ENCODE measurements at regions not wholly inside any gene's neighbourhood (a gene's known extent, or its start where the extent isn't known, plus 50 kb on each side); places are given as distances from the start of the nearest gene placed in this dataset.

DNA sequence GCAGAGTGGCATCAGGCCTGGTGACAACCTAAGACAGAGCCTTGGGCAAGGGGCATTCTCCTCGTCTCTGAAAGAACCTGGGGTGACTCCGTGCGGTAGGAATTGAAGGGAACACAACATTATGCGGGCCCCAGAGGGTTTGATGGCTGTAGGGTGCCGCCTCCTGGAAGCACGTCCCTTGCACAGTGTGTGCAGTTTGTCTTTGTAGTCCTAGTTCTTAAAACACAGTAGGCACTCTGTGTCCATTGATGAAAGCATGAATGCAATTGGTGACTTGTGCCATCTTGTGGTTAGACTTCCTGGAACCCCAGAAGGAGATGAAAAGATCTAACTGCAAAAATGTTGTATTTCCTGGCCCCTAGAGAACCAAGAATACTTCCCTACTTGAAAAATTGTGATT is 279.8 kb downstream of the UTP18 start:
- H3F3A ChIP-seq (ENCODE audit: insufficient read depth), result no peaks in the 10 kb centered on the region
- H3K79me2 ChIP-seq (ENCODE audit: insufficient read depth, low read length), result no peaks in the 10 kb centered on the region
- H3K36me3 ChIP-seq (ENCODE audit: low read length), result no peaks in the 10 kb centered on the region
- no peaks in the 10 kb centered on the region for H3K9me3 ChIP-seq (ENCODE audit: insufficient read depth, low read length)
- H2AFZ ChIP-seq (ENCODE audit: low read depth, low read length, severe bottlenecking), result no peak overlapping the region
- no peak overlapping the region for H3K27ac ChIP-seq (ENCODE audit: low read depth, low read length)
- no peak overlapping the region for H3K9ac ChIP-seq (ENCODE audit: low read length)
- H3K4me2 ChIP-seq (ENCODE audit: low read depth, low read length, poor library complexity, severe bottlenecking), result no peak overlapping the region
- no peaks in the 10 kb centered on the region for H3K9me2 ChIP-seq (replicated peaks; ENCODE audit: insufficient read depth, low read length)
- TF ChIP-seq EZH2phosphoT487 (conservative IDR thresholded peaks at IDR 0.05; ENCODE audit: low read length), result no peak
- TF ChIP-seq, protein P1, sequence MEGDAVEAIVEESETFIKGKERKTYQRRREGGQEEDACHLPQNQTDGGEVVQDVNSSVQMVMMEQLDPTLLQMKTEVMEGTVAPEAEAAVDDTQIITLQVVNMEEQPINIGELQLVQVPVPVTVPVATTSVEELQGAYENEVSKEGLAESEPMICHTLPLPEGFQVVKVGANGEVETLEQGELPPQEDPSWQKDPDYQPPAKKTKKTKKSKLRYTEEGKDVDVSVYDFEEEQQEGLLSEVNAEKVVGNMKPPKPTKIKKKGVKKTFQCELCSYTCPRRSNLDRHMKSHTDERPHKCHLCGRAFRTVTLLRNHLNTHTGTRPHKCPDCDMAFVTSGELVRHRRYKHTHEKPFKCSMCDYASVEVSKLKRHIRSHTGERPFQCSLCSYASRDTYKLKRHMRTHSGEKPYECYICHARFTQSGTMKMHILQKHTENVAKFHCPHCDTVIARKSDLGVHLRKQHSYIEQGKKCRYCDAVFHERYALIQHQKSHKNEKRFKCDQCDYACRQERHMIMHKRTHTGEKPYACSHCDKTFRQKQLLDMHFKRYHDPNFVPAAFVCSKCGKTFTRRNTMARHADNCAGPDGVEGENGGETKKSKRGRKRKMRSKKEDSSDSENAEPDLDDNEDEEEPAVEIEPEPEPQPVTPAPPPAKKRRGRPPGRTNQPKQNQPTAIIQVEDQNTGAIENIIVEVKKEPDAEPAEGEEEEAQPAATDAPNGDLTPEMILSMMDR (IDR thresholded peaks at IDR 0.05; ENCODE audit: insufficient read depth, low read length, poor library complexity, severe bottlenecking), result no peak
- no peaks in the 10 kb centered on the region for H3K27me3 ChIP-seq (ENCODE audit: low read length)
- no peak overlapping the region for H3K4me3 ChIP-seq (ENCODE audit: insufficient read depth, low read length, poor library complexity, severe bottlenecking)
- H4K20me1 ChIP-seq (ENCODE audit: low read depth, low read length), result no peaks in the 10 kb centered on the region

- H3K4me3 ChIP-seq (ENCODE audit: insufficient read depth, low read length, poor library complexity, severe bottlenecking), result no peak overlapping the region
- H3K9me3 ChIP-seq (ENCODE audit: insufficient read depth, low read length), result no peaks in the 10 kb centered on the region
- H4K20me1 ChIP-seq (ENCODE audit: low read depth, low read length), result no peaks in the 10 kb centered on the region
- no peak overlapping the region for H2AFZ ChIP-seq (ENCODE audit: low read depth, low read length, severe bottlenecking)
- no peaks in the 10 kb centered on the region for H3K79me2 ChIP-seq (ENCODE audit: insufficient read depth, low read length)
- H3K27ac ChIP-seq (ENCODE audit: low read depth, low read length), result no peak overlapping the region
- no peaks in the 10 kb centered on the region for H3K9me2 ChIP-seq (replicated peaks; ENCODE audit: insufficient read depth, low read length)
- H3K27me3 ChIP-seq (ENCODE audit: low read length), result no peaks in the 10 kb centered on the region
- no peak overlapping the region for H3K9ac ChIP-seq (ENCODE audit: low read length)
- H3K4me2 ChIP-seq (ENCODE audit: low read depth, low read length, poor library complexity, severe bottlenecking), result no peak overlapping the region
- TF ChIP-seq EZH2phosphoT487 (conservative IDR thresholded peaks at IDR 0.05; ENCODE audit: low read length), result no peak
- TF ChIP-seq, protein P1 (IDR thresholded peaks at IDR 0.05; ENCODE audit: insufficient read depth, low read length, poor library complexity, severe bottlenecking), result no peak
- H3K36me3 ChIP-seq (ENCODE audit: low read length), result no peaks in the 10 kb centered on the region
- no peaks in the 10 kb centered on the region for H3F3A ChIP-seq (ENCODE audit: insufficient read depth)
These were observed 280.9 kb downstream of the UTP18 start for GRCh38 chr17:51541215-51541614.

DNA sequence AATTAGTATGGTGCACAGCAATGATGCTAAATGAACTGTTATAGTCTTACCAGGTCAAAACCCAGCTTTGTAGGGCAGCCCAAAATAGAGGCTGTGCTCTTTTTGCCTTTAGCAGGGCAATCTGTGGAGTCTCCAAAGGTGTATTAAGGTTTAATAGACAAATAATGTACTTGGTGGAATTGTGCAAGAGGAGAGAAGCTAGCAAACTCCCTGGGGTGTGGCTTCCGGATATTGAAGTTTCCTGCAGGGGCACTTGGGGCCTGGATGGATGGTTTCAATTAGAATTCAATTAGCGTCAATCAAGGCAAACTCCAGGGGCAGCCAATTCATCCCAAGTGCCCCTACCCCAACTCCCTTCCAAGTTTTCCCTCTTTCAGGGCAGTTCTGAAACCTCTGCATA is 285.8 kb downstream of the UTP18 start:
- no peak overlapping the region for H3K4me3 ChIP-seq (ENCODE audit: insufficient read depth, low read length, poor library complexity, severe bottlenecking)
- H3F3A ChIP-seq (ENCODE audit: insufficient read depth), result no peaks in the 10 kb centered on the region
- no peaks in the 10 kb centered on the region for H3K9me2 ChIP-seq (replicated peaks; ENCODE audit: insufficient read depth, low read length)
- no peaks in the 10 kb centered on the region for H3K36me3 ChIP-seq (ENCODE audit: low read length)
- H3K27ac ChIP-seq (ENCODE audit: low read depth, low read length), result no peak overlapping the region
- H3K27me3 ChIP-seq (ENCODE audit: low read length), result no peaks in the 10 kb centered on the region
- TF ChIP-seq, protein P1 (IDR thresholded peaks at IDR 0.05; ENCODE audit: insufficient read depth, low read length, poor library complexity, severe bottlenecking), result no peak
- TF ChIP-seq EZH2phosphoT487 (conservative IDR thresholded peaks at IDR 0.05; ENCODE audit: low read length), result no peak
- no peak overlapping the region for H3K9ac ChIP-seq (ENCODE audit: low read length)
- no peak overlapping the region for H3K4me2 ChIP-seq (ENCODE audit: low read depth, low read length, poor library complexity, severe bottlenecking)
- H2AFZ ChIP-seq (ENCODE audit: low read depth, low read length, severe bottlenecking), result no peak overlapping the region
- H4K20me1 ChIP-seq (ENCODE audit: low read depth, low read length), result no peaks in the 10 kb centered on the region
- no peaks in the 10 kb centered on the region for H3K79me2 ChIP-seq (ENCODE audit: insufficient read depth, low read length)
- H3K9me3 ChIP-seq (ENCODE audit: insufficient read depth, low read length), result no peaks in the 10 kb centered on the region
